NCI-H446 (cell line): ENCODE measurements at regions not wholly inside any gene's neighbourhood (a gene's known extent, or its start where the extent isn't known, plus 50 kb on each side); places are given as distances from the start of the nearest gene placed in this dataset.

Source experiments
- DNase-seq, 2 experiments: peaks; one replicate each; lab custom pipeline; 2025; lab: John Stamatoyannopoulos, UW

GRCh38 chr15:72920551-72920950 is 131.7 kb upstream of the NEO1 start:
- no peak for DNase-seq

DNA sequence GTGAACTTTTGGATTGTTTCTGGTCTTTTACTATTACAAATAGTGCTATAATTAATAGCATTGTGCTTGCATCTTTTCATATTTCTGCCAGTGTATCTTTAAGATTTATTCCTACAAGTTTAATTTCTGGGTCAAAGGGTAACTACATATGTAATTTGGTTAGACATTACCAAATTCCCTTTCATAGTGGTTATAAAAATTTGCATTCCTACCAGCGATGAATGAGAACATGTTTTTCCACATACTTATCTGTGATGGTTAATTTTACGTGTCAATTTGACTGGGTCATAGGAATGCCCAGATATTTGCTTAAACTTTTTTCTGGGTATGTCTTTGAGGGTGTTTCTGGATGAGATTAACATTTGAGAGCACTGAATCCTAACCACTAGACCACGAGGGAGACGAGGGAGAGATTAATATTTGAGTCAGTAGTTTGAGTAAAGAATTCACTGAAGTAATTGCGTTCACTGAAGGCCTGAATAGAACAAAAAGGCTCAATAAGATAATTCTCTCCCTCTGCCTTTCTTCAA is 132.3 kb upstream of the NEO1 start:
- DNase-seq: no peak

- DNase-seq: peak in 1 of 2 experiments; percentile 3
These were observed 133.3 kb upstream of the ADPGK start for GRCh38 chr15:72916897-72917296.

DNA sequence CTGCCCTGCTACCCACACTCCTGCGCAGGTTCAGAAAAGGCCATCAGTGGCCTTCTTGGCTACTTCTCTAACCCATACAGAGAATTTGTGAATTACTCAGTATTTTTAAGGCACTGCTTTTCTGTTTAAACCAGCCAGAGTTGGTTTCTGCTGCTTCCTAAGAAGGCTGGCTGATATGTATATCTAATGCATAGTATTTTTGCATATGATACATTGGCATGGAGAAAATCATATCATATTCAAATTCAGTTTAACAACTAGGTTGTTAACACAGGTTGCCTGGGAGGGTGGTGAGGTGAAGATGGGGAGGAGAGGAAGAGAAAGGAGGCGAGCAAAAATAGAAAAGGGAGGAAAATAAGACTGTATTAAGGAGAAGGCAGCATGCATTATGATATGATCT is 132.8 kb upstream of the ADPGK start:
- DNase-seq: no peak

GRCh38 chr15:72915843-72916242 is 132.3 kb upstream of the ADPGK start:
- no peak for DNase-seq

DNA sequence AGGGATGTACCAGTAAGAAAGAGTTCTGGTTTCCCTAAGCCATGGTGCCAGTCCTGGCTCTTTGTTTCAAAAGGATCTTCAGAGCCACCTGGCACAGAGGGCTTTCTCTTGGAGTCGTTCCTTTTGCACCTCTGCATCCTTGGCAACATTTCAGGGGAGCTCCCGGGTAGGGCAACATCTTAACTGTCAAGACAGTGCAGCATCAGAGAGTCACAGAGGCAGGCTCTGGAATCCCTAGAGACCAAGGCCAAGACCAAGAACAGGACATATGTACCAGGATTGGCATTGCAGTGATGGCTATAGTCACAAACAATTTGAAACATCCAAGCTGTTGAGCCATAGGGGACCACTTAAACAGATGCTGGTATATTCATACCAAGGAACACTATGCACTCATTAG is 129.4 kb upstream of the ADPGK start:
- DNase-seq: peak; percentile 30 to 86

- no peak for DNase-seq
These were observed 128.6 kb upstream of the ADPGK start for GRCh38 chr15:72912121-72912520.

DNA sequence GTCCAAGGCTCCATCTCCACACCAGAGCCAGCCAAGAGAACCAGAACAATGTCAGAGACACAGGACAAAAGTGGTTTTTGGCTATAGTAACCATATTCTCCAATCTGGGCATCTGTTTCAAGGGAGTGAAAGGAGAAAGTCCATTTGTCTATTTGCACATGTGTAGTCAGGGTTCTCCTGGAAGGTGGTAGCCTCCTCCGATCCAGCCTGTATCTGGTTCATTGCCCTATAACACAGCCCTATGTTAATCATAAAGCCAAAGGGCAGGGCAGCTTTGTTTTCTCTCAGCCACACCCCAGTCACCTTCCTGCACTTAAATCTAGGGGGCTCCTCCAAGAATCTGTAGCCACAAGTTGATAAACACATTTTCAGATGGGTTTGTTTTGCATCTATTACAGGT is 128.1 kb upstream of the ADPGK start:
- DNase-seq: peak in 1 of 2 experiments; percentile 50

DNA sequence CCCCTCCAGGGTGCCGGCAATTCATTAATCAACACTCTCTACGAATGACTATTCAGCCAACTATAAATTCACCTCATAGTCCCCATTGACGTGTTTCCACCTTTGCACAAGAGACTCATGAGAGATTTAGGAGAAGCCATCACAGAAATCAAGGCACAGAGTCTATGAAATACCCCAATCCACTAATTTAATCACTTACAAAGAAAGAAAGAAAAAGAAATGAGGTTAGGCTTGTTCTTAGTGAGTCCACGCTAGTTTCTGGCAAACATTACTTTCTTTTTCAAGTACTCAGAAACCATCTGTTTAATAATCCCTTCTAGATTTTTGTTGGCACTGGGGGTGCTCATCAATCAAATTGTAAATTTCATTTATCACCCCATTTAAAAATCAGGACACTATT is 125.2 kb upstream of the ADPGK start:
- DNase-seq: peak; percentile 77 to 80

- DNase-seq: peak; percentile 48 to 83
These were observed 124.2 kb upstream of the ADPGK start for GRCh38 chr15:72907733-72908132.

GRCh38 chr15:72902919-72903260 is 119.3 kb upstream of the ADPGK start:
- DNase-seq: peak in 1 of 2 experiments; percentile 34

GRCh38 chr15:72902245-72902918 is 118.8 kb upstream of the ADPGK start:
- peak; percentile 4 to 34 for DNase-seq

GRCh38 chr15:72892986-72893385 is 109.4 kb upstream of the ADPGK start:
- no peak for DNase-seq

DNA sequence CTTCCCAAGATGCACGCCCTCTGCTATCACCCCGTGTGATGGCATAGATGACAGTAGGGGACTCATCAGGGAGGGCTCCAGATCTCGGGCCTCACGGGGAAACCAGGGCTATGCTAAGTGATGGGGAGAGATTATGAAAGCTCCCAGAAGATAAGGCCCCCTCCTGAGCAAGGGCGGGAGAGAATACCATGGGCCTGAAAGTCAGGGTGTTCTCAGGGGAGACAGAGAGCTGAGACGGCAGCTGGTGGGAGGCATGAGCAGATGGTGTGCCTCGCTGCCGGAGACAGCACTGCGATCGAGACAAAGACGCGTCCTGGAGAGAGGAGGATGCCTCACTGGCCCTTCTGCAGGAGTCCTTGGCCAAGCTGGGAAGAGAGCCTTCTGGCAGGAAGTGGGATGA is 106.5 kb upstream of the ADPGK start:
- DNase-seq: peak; percentile 57 to 92

DNA sequence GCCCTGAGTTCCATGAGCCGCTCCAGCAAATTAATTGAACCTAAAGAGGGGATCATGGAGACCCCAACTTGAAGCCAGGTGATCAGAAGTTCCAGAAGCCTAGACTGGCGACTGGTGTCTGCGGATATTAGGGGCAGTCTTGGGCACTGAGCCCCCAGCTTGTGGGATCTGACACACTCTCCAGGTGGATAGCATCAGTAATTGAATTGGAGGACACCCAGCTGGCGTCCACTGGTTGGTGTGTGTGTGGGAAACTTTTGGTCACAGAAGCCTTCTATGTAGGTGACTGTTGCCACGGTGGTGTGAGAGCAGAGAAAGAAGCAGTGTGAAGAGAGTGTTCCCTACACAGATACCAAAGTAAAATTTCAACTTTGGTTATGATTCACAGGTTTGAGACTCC is 106.0 kb upstream of the ADPGK start:
- peak in 1 of 2 experiments; percentile 66 for DNase-seq

DNA sequence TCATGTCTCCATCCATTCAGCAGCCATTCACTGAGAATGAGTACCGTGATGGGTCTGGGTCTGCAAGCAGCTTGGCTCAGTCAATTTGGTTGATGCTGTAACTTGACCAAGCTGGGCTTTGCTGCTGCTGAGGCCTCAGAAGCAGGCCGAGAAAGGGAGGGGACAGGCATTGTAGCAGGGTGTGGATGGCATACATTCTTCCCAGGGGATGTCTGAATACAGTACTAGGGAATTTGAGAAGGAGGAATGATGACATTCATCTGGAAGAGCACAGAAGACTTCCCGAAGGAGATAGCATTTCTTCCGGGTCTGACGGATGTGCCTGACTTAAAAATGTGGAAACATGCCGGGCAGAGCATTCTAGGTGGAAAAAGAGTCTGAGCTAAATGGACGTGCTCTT is 105.3 kb upstream of the ADPGK start:
- no peak for DNase-seq

DNA sequence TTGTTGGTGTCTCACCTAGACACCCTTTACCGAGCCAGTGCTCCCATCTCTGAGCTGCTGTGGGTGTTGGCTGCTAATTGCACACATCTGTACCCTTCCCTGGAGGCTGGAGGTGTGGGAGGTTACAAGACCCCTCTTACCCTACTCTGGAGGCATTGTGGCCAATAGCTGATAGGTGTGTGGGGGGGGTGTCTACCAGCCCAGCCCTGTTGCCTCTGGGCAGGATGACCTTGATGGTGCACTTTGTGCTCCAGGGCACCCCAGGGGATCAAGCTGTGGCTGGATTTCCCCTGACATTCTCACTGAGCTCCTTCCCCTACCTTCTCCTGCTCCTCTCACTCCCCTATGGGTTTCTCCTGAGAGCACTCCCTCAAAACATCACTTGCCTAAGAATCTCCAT is 104.7 kb upstream of the ADPGK start:
- DNase-seq: no peak

DNA sequence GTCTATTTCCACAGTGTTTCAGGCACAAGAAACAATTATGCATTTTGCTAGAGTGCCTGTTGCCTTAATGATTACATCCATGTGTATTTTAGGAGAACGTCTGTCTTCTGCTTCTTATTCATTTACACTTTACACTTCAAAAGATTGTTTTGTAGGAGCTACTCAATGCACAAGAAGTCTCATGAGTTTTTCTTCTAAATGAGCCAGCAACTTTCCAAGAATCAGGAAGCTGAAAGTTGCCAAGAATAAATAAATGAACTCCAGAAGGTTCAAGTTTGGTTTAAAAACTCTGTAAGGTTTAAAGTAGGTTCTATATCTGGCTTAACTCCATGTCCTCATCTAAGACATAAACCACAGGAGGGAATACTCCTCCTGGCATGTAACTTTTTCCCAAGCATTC is 103.8 kb upstream of the ADPGK start:
- DNase-seq: no peak

DNA sequence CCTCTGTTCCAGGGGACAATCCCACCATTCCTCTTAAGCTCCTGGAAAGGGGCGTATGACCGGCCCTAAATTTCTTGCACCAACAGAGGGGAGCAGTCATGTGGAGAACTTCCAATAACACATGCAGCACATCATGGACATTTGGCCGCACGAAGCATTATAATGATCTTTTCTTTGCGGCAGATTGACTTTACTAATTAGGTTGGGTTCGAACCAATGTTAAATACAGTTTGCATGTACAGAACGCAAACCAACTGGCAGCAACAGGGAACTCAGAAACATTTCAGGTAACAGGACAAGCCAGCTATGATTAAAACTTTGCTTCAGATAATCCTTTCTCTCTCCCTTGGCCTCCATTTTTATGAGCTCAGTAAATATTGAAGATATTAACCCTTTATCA is 100.8 kb upstream of the ADPGK start:
- no peak for DNase-seq

DNA sequence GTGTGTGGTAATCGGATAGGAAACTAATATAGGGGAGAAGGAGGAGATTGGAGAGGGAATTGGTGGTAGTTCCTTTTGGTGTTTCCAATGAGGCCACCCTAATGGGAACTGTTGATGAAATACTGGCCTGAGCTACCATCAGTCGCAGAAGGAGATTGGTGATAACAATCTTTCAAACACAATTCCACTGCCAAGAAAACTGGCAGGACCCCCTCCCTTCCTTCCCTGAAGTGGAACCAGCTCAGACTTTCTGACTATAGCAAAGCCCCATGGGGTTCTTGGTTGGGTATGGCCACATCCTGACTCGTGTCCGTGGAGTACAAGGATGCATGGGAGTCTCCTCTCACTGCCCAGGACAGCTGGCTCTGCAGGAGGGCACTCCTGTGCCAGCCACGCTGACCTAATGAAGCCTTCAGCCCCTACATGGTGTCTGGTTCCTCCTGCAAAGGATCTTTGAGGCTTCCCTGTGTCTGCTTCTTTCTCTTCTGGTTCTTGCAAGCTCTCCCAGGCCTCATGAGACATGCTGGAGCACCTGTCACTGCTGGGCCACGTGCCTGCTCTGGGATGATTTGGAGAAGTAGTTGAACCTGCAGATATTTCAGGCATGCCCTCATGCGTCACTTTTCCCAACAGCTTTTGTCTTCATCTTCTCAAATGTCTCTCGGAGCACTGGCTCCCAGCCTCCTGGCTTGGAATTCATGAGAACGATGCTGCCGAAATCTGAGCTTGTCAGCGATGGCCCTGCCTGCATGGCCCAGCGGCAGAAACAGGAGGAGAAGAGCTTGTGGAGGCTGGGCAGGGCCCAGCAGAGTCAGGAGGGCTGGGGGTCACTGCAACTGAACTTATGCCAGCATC is 90.0 kb upstream of the ADPGK start:
- peak; percentile 65 to 86 for DNase-seq

DNA sequence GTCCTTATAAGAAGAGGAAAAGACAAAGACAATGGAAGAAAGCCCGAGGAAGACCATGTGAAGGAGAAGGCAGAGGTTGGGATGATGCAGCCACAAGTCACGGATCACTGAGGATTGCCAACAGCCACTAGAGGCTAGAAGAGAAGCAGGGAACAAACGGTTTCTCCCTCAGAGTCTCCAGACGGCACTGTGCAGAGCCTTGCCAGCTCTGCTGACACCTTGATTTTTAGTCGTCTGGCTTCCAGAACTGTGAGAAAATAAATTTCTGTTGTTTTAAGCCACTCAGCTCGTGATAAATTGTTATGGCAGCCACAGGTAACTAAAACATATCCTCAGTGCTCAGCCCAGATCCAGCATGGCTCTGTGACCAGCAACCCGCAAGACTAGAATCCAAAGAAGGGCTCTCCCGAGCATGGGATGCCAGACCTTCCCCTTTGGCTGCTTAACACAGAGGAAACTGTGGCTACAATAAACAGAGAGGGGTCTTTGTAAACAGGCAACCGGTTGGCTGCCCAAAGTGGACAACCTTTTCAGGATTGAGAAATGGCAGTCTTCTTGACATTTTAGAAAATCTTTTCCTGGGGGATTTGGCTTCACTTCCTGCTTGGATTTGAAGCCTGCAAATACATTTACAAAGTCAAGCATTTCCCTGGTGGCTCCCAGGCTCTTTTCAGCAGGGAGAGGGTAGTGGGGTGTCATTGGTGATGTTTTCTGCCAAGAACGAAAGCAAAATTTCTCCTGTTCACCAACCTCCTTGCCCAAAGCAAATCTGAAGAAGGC is 88.7 kb upstream of the ADPGK start:
- DNase-seq: peak in 1 of 2 experiments; percentile 11

GRCh38 chr15:72866866-72867616 is 83.5 kb upstream of the ADPGK start:
- no peak for DNase-seq
